GM18505 (cell line): ENCODE measurements at regions not wholly inside any gene's neighbourhood (a gene's known extent, or its start where the extent isn't known, plus 50 kb on each side); places are given as distances from the start of the nearest gene placed in this dataset.

Experiments
- ATAC-seq: cut with Tn5 transposase; IDR thresholded peaks from one replicate; pipeline ENCODE4 v1.9.1; 2021; ENCODE audit not compliant: unreplicated experiment
- POLR2A ChIP-seq: IDR thresholded peaks from 4 replicates; pipeline ENCODE4 v1.6.1; 2011; ENCODE audit warnings: borderline replicate concordance; ENCODE audit not compliant: insufficient read depth, insufficient read length; ENCODE audit errors: extremely low read depth

GRCh38 chr13:74647991-74648390 is 513.8 kb upstream of the KLF12 start:
- no peak for TF ChIP-seq POLR2A
- ATAC-seq, result no peak

GRCh38 chr13:74647211-74647610 is 513.0 kb upstream of the KLF12 start:
- TF ChIP-seq POLR2A, result no peak
- ATAC-seq, result no peak

GRCh38 chr13:74646091-74646490 is 511.9 kb upstream of the KLF12 start:
- no peak for ATAC-seq
- TF ChIP-seq POLR2A, result no peak

GRCh38 chr13:74645586-74645985 is 511.4 kb upstream of the KLF12 start:
- no peak for ATAC-seq
- no peak for TF ChIP-seq POLR2A

GRCh38 chr13:74644229-74644628 is 510.0 kb upstream of the KLF12 start:
- no peak for TF ChIP-seq POLR2A
- ATAC-seq, result no peak

GRCh38 chr13:74641586-74641985 is 507.4 kb upstream of the KLF12 start:
- no peak for ATAC-seq
- TF ChIP-seq POLR2A, result no peak

- no peak for TF ChIP-seq POLR2A
- ATAC-seq, result no peak
Measured at GRCh38 chr13:74633734-74634133, 499.5 kb upstream of the KLF12 start.

- TF ChIP-seq POLR2A, result no peak
- no peak for ATAC-seq
Measured at GRCh38 chr13:74629985-74630384, 495.8 kb upstream of the KLF12 start.

- no peak for ATAC-seq
- no peak for TF ChIP-seq POLR2A
Measured at GRCh38 chr13:74625541-74625940, 491.3 kb upstream of the KLF12 start.

- TF ChIP-seq POLR2A, result no peak
- ATAC-seq, result no peak
Measured at GRCh38 chr13:74623761-74624160, 489.6 kb upstream of the KLF12 start.

GRCh38 chr13:74622284-74622683 is 488.1 kb upstream of the KLF12 start:
- no peak for TF ChIP-seq POLR2A
- ATAC-seq, result no peak

- no peak for TF ChIP-seq POLR2A
- no peak for ATAC-seq
Measured at GRCh38 chr13:74620711-74621110, 486.5 kb upstream of the KLF12 start.

- no peak for ATAC-seq
- no peak for TF ChIP-seq POLR2A
Measured at GRCh38 chr13:74620308-74620707, 486.1 kb upstream of the KLF12 start.

- no peak for TF ChIP-seq POLR2A
- ATAC-seq, result no peak
Measured at GRCh38 chr13:74597526-74597925, 463.3 kb upstream of the KLF12 start.

- no peak for TF ChIP-seq POLR2A
- no peak for ATAC-seq
Measured at GRCh38 chr13:74596691-74597090, 462.5 kb upstream of the KLF12 start.
